PC-9 (cell line): ENCODE measurements at regions not wholly inside any gene's neighbourhood (a gene's known extent, or its start where the extent isn't known, plus 50 kb on each side); places are given as distances from the start of the nearest gene placed in this dataset.

Source experiments
- BruUV-seq: library from RNA; stranded (reverse); fragments of 400-500 nt; replicated peaks from 2 replicates; lab custom pipeline; 2021; lab: Mats Ljungman, UMichigan
- CTCF ChIA-PET: fragments of 300-600 bp; sonication (Branson Sonifier 250); formaldehyde crosslinking; loops from one replicate; lab custom pipeline; 2022; ENCODE audit warnings: antibody characterized with exemption; lab: Charles Lee
- POLR2A ChIA-PET: fragments of 300-600 bp; sonication (Branson Sonifier 250); formaldehyde crosslinking; loops from one replicate; lab custom pipeline; 2022; ENCODE audit warnings: antibody characterized with exemption; ENCODE audit not compliant: unreplicated experiment; lab: Charles Lee
- DNase-seq, 2 experiments: peaks; one replicate each; pipeline versions ENCODE4 v3.0.0 to v3.0.0-alpha.2; 2015 to 2022; ENCODE audit warnings: mixed read lengths in 1 of 2
- H2AFZ ChIP-seq: fragments of 200-600 bp; sonication (generic); 2 replicates; pipeline ENCODE4 v1.8.1; 2017; ENCODE audit warnings: antibody characterized with exemption
- H3F3A ChIP-seq: fragments of 200-600 bp; sonication (generic); 2 replicates; pipeline ENCODE4 v1.8.1; 2017; ENCODE audit warnings: antibody characterized with exemption, mild to moderate bottlenecking, low read depth; ENCODE audit not compliant: insufficient read depth
- H3K27ac ChIP-seq: fragments of 200-600 bp; sonication (generic); 2 replicates; pipeline ENCODE4 v1.6.1; 2016; ENCODE audit warnings: mixed run types
- H3K27me3 ChIP-seq: fragments of 200-600 bp; sonication (generic); 2 replicates; pipeline ENCODE4 v1.6.1; 2016; ENCODE audit warnings: low read depth, mixed run types; ENCODE audit not compliant: insufficient read depth
- H3K36me3 ChIP-seq: fragments of 200-600 bp; sonication (generic); 2 replicates; pipeline ENCODE4 v1.6.1; 2016; ENCODE audit warnings: low read depth, mixed run types
- H3K4me1 ChIP-seq: fragments of 200-600 bp; sonication (generic); replicated peaks from 2 replicates; pipeline ENCODE4 v1.6.1; 2016; ENCODE audit warnings: mixed run types; ENCODE audit not compliant: insufficient read depth
- H3K4me2 ChIP-seq: fragments of 200-600 bp; sonication (generic); 2 replicates; pipeline ENCODE4 v1.6.1; 2017; ENCODE audit warnings: mixed run types
- H3K4me3 ChIP-seq: fragments of 200-600 bp; sonication (generic); 2 replicates; pipeline ENCODE4 v1.6.1; 2016; ENCODE audit warnings: mixed run types
- H3K79me2 ChIP-seq: fragments of 200-600 bp; sonication (generic); 2 replicates; pipeline ENCODE4 v1.6.1; 2017; ENCODE audit warnings: low read depth, mixed run types
- H3K9me2 ChIP-seq: fragments of 200-600 bp; sonication (generic); 2 replicates; pipeline ENCODE4 v1.8.1; 2017; ENCODE audit warnings: mild to moderate bottlenecking; ENCODE audit not compliant: insufficient read depth
- H3K9me3 ChIP-seq: fragments of 200-600 bp; sonication (generic); 2 replicates; pipeline ENCODE4 v1.8.1; 2016; ENCODE audit warnings: low read depth; ENCODE audit not compliant: insufficient read depth
- H4K20me1 ChIP-seq: fragments of 200-600 bp; sonication (generic); 2 replicates; pipeline ENCODE4 v1.8.1; 2017; ENCODE audit not compliant: insufficient read depth
- EZH2 ChIP-seq: fragments of 200-600 bp; sonication (generic); IDR thresholded peaks from 2 replicates; pipeline ENCODE4 v1.8.0; 2017; ENCODE audit warnings: antibody characterized with exemption, low read depth
- intact Hi-C: fragments of 100-400 bp; cut with micrococcal nuclease; formaldehyde crosslinking; loops from one replicate; pipeline ENCODE4 v1.10.0; 2022; ENCODE audit not compliant: unreplicated experiment
- TF ChIP-seq, protein P1 (sequence below): fragments of 200-600 bp; sonication (generic); conservative IDR thresholded peaks from 2 replicates; pipeline ENCODE4 v1.6.1; 2017; ENCODE audit warnings: mixed run types, antibody characterized with exemption, mild to moderate bottlenecking, moderate library complexity

- Histone ChIP-seq H2AFZ (no peak overlapping the region), H3K4me1 (no peaks in the 10 kb centered on the region), H3K4me2 (no peak overlapping the region), H3K27me3 (no peaks in the 10 kb centered on the region), H3K36me3 (no peaks in the 10 kb centered on the region), H4K20me1 (no peaks in the 10 kb centered on the region), H3K4me3 (no peak overlapping the region), H3K79me2 (no peaks in the 10 kb centered on the region), H3F3A (no peaks in the 10 kb centered on the region), H3K9me2 (no peaks in the 10 kb centered on the region), H3K27ac (no peak overlapping the region), H3K9me3 (no peaks in the 10 kb centered on the region)
- TF ChIP-seq EZH2 = no peak
- TF ChIP-seq, protein P1, sequence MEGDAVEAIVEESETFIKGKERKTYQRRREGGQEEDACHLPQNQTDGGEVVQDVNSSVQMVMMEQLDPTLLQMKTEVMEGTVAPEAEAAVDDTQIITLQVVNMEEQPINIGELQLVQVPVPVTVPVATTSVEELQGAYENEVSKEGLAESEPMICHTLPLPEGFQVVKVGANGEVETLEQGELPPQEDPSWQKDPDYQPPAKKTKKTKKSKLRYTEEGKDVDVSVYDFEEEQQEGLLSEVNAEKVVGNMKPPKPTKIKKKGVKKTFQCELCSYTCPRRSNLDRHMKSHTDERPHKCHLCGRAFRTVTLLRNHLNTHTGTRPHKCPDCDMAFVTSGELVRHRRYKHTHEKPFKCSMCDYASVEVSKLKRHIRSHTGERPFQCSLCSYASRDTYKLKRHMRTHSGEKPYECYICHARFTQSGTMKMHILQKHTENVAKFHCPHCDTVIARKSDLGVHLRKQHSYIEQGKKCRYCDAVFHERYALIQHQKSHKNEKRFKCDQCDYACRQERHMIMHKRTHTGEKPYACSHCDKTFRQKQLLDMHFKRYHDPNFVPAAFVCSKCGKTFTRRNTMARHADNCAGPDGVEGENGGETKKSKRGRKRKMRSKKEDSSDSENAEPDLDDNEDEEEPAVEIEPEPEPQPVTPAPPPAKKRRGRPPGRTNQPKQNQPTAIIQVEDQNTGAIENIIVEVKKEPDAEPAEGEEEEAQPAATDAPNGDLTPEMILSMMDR = no peak
- intact Hi-C loops = no loop called here
- no peak for DNase-seq
- no TSS peak for BruUV-seq
- POLR2A ChIA-PET = interaction anchor here (0.6 kb wide), 1 partner anchor 9 kb away, joined by 3 read pairs; no protein-coding TSS in a partner anchor
- CTCF ChIA-PET = no interaction called here
Measured at GRCh38 chr15:39323706-39324105, 257.2 kb upstream of the THBS1 start.

GRCh38 chr15:39326306-39326975 is 254.4 kb upstream of the THBS1 start:
- BruUV-seq = no TSS peak
- no peak overlapping the region for H3K27ac ChIP-seq
- no peaks in the 10 kb centered on the region for H3K36me3 ChIP-seq
- H3K27me3 ChIP-seq = no peaks in the 10 kb centered on the region
- no peaks in the 10 kb centered on the region for H4K20me1 ChIP-seq
- H3K4me1 ChIP-seq = no peaks in the 10 kb centered on the region
- no peak overlapping the region for H3K4me2 ChIP-seq
- no peaks in the 10 kb centered on the region for H3K79me2 ChIP-seq
- intact Hi-C loops = no loop called here
- H3K9me2 ChIP-seq = no peaks in the 10 kb centered on the region
- no peak for DNase-seq
- no peak overlapping the region for H3K4me3 ChIP-seq
- ChIA-PET POLR2A (no interaction called here), CTCF (no interaction called here)
- H3F3A ChIP-seq = no peaks in the 10 kb centered on the region
- H2AFZ ChIP-seq = no peak overlapping the region
- H3K9me3 ChIP-seq = no peaks in the 10 kb centered on the region
- TF ChIP-seq EZH2 = no peak
- TF ChIP-seq, protein P1 = no peak

DNA sequence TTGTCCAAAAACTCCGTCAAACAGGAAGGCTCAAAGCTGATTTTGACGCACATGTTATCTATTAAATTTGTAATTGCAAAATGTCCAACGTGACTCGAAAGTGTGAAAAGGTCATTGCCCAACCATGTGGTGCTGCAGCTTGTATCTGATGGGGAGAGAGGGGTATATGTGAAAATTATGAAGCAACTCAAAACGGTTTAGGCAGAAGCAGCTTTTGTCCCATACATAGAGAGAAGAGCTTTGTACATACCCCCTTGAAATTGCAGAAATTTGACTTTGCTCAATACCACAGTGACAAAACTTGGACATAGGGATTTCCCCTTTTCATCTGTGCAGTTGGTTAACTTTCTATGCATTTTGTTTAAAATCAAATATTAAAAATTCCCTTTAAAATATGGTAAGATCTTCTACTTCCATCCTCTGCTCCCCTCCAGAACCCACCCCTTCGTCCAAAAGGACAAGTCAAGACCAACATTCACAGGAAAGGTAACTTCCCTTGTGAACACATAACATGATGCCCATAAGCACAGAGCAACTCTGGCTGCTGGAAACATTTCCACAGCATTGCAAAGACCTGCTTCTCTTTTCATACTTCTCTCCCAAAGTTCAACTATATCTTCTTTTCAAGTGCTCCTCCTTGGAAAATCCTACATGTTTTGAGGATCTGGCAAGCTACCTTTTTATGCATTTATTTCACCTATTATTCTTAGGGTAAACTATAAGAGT is 253.7 kb upstream of the THBS1 start:
- no peaks in the 10 kb centered on the region for H3K9me2 ChIP-seq
- no peak overlapping the region for H3K27ac ChIP-seq
- H3K4me1 ChIP-seq = no peaks in the 10 kb centered on the region
- H2AFZ ChIP-seq = no peak overlapping the region
- no peaks in the 10 kb centered on the region for H3F3A ChIP-seq
- TF ChIP-seq EZH2 = no peak
- TF ChIP-seq, protein P1 = no peak
- no peaks in the 10 kb centered on the region for H3K36me3 ChIP-seq
- no peak overlapping the region for H3K4me3 ChIP-seq
- no peak for DNase-seq
- POLR2A ChIA-PET = no interaction called here
- no peaks in the 10 kb centered on the region for H4K20me1 ChIP-seq
- H3K27me3 ChIP-seq = no peaks in the 10 kb centered on the region
- intact Hi-C loops = no loop called here
- no peaks in the 10 kb centered on the region for H3K79me2 ChIP-seq
- no peaks in the 10 kb centered on the region for H3K9me3 ChIP-seq
- H3K4me2 ChIP-seq = no peak overlapping the region
- no TSS peak for BruUV-seq
- CTCF ChIA-PET = no interaction called here
